NT2/D1 (cell line): ENCODE measurements at regions not wholly inside any gene's neighbourhood (a gene's known extent, or its start where the extent isn't known, plus 50 kb on each side); places are given as distances from the start of the nearest gene placed in this dataset.

ENCODE experiments used
- DNase-seq: peaks from one replicate; pipeline ENCODE4 v3.0.0-alpha.2; 2011; ENCODE audit warnings: low read depth, low spot score
- H3K27me3 ChIP-seq: 2 replicates; pipeline ENCODE4 v1.6.0; 2011; ENCODE audit warnings: mild to moderate bottlenecking; ENCODE audit not compliant: insufficient read length, insufficient read depth
- H3K36me3 ChIP-seq: 2 replicates; pipeline ENCODE4 v1.6.1; 2011; ENCODE audit warnings: mild to moderate bottlenecking, low read length, mixed read lengths; ENCODE audit not compliant: insufficient read depth, insufficient read length
- H3K4me1 ChIP-seq: 2 replicates; pipeline ENCODE4 v1.5.1; 2011; ENCODE audit not compliant: insufficient read depth, insufficient read length
- H3K4me3 ChIP-seq: 2 replicates; pipeline ENCODE4 v1.5.1; 2011; ENCODE audit warnings: low read depth; ENCODE audit not compliant: insufficient read length
- H3K9ac ChIP-seq: 2 replicates; pipeline ENCODE4 v1.6.0; 2011; ENCODE audit warnings: low read depth; ENCODE audit not compliant: insufficient read length
- H3K9me3 ChIP-seq: 2 replicates; pipeline ENCODE4 v1.5.1; 2011; ENCODE audit warnings: mild to moderate bottlenecking, low read length; ENCODE audit not compliant: insufficient read depth
- SUZ12 ChIP-seq: IDR thresholded peaks from 2 replicates; pipeline ENCODE4 v1.6.1; 2011; ENCODE audit not compliant: insufficient read length, insufficient read depth; ENCODE audit errors: extremely low read depth
- YY1 ChIP-seq: IDR thresholded peaks from 2 replicates; pipeline ENCODE4 v1.6.1; 2011; ENCODE audit not compliant: insufficient read length, insufficient read depth
- ZNF274 ChIP-seq: IDR thresholded peaks from 2 replicates; pipeline ENCODE4 v1.6.1; 2011; ENCODE audit warnings: mild to moderate bottlenecking, low read depth, low read length

- Histone ChIP-seq H3K4me1 (no peaks in the 10 kb centered on the region), H3K4me3 (no peak overlapping the region), H3K27me3 (no peaks in the 10 kb centered on the region), H3K36me3 (no peaks in the 10 kb centered on the region), H3K9me3 (no peaks in the 10 kb centered on the region), H3K9ac (no peak overlapping the region)
- TF ChIP-seq ZNF274 = no peak
- no peak for TF ChIP-seq SUZ12
- TF ChIP-seq YY1 = no peak
- DNase-seq = no peak
These were observed 301.2 kb upstream of the DIAPH2 start for GRCh38 chrX:96383428-96383827.

- no peaks in the 10 kb centered on the region for H3K9me3 ChIP-seq
- H3K27me3 ChIP-seq = no peaks in the 10 kb centered on the region
- DNase-seq = no peak
- TF ChIP-seq YY1 = no peak
- TF ChIP-seq ZNF274 = no peak
- TF ChIP-seq SUZ12 = no peak
- no peaks in the 10 kb centered on the region for H3K36me3 ChIP-seq
- no peak overlapping the region for H3K9ac ChIP-seq
- no peak overlapping the region for H3K4me3 ChIP-seq
- H3K4me1 ChIP-seq = no peaks in the 10 kb centered on the region
These were observed 298.3 kb upstream of the DIAPH2 start for GRCh38 chrX:96386325-96386724.

- Histone ChIP-seq H3K36me3 (no peaks in the 10 kb centered on the region), H3K9ac (no peak overlapping the region), H3K27me3 (no peaks in the 10 kb centered on the region), H3K4me3 (no peak overlapping the region), H3K9me3 (no peaks in the 10 kb centered on the region), H3K4me1 (no peaks in the 10 kb centered on the region)
- DNase-seq = no peak
- TF ChIP-seq YY1 = no peak
- no peak for TF ChIP-seq ZNF274
- TF ChIP-seq SUZ12 = no peak
These were observed 297.7 kb upstream of the DIAPH2 start for GRCh38 chrX:96386981-96387380.

GRCh38 chrX:96387801-96388200 is 296.8 kb upstream of the DIAPH2 start:
- no peak overlapping the region for H3K4me3 ChIP-seq
- DNase-seq = no peak
- H3K27me3 ChIP-seq = no peaks in the 10 kb centered on the region
- TF ChIP-seq SUZ12 (no peak), ZNF274 (no peak), YY1 (no peak)
- H3K9me3 ChIP-seq = no peaks in the 10 kb centered on the region
- no peak overlapping the region for H3K9ac ChIP-seq
- H3K4me1 ChIP-seq = no peaks in the 10 kb centered on the region
- no peaks in the 10 kb centered on the region for H3K36me3 ChIP-seq

GRCh38 chrX:96389281-96390047 is 295.2 kb upstream of the DIAPH2 start:
- H3K4me1 ChIP-seq = no peaks in the 10 kb centered on the region
- no peaks in the 10 kb centered on the region for H3K9me3 ChIP-seq
- no peak overlapping the region for H3K9ac ChIP-seq
- TF ChIP-seq SUZ12 (no peak), YY1 (no peak), ZNF274 (no peak)
- no peaks in the 10 kb centered on the region for H3K27me3 ChIP-seq
- no peaks in the 10 kb centered on the region for H3K36me3 ChIP-seq
- no peak overlapping the region for H3K4me3 ChIP-seq
- no peak for DNase-seq

- TF ChIP-seq YY1 (no peak), ZNF274 (no peak), SUZ12 (no peak)
- Histone ChIP-seq H3K9ac (no peak overlapping the region), H3K4me3 (no peak overlapping the region), H3K4me1 (no peaks in the 10 kb centered on the region), H3K36me3 (no peaks in the 10 kb centered on the region), H3K27me3 (no peaks in the 10 kb centered on the region), H3K9me3 (no peaks in the 10 kb centered on the region)
- no peak for DNase-seq
These were observed 290.0 kb upstream of the DIAPH2 start for GRCh38 chrX:96394598-96394997.

- no peaks in the 10 kb centered on the region for H3K36me3 ChIP-seq
- TF ChIP-seq SUZ12 = no peak
- TF ChIP-seq ZNF274 = no peak
- H3K9ac ChIP-seq = no peak overlapping the region
- no peaks in the 10 kb centered on the region for H3K27me3 ChIP-seq
- H3K4me1 ChIP-seq = peaks cover 4% of the 10 kb centered on the region
- H3K9me3 ChIP-seq = no peaks in the 10 kb centered on the region
- no peak overlapping the region for H3K4me3 ChIP-seq
- no peak for DNase-seq
These were observed 281.2 kb upstream of the DIAPH2 start for GRCh38 chrX:96403446-96403845.

GRCh38 chrX:96405842-96406241 is 278.8 kb upstream of the DIAPH2 start:
- H3K9me3 ChIP-seq = no peaks in the 10 kb centered on the region
- no peaks in the 10 kb centered on the region for H3K36me3 ChIP-seq
- H3K4me1 ChIP-seq = peaks cover 4% of the 10 kb centered on the region
- peak; percentile 39 for DNase-seq
- no peak overlapping the region for H3K9ac ChIP-seq
- H3K4me3 ChIP-seq = no peak overlapping the region
- TF ChIP-seq ZNF274 (no peak), YY1 (no peak), SUZ12 (no peak)
- H3K27me3 ChIP-seq = no peaks in the 10 kb centered on the region
